ENCODE measurements at regions not wholly inside any gene's neighbourhood (a gene's known extent, or its start where the extent isn't known, plus 50 kb on each side); places are given as distances from the start of the nearest gene placed in this dataset.

DNA sequence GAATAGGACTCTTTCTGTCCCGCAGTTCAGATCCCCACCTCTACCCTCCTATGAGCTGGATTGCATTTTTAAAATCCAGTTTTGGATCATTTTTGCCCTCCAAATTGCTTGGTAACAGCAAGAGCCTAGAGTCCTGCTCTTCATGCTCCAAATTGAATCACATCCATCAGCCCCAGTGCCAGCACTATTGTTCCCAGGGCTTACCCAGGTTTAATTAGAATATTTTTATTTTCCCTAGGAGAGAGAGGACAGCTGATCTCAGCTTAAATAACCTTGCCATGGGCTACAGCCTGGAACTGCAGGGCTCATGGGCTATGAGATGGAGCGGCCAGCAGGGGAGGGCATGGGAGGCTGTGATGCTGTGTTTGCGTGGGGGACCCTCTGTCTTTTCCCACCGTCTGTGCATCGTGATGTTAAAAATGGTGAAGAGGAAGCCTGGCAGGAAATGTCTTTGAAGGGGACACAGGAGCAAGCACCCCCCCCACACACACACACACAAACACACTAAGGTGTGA is 59.4 kb upstream of the WSCD2 start:
- TF ChIP-seq, protein P1, sequence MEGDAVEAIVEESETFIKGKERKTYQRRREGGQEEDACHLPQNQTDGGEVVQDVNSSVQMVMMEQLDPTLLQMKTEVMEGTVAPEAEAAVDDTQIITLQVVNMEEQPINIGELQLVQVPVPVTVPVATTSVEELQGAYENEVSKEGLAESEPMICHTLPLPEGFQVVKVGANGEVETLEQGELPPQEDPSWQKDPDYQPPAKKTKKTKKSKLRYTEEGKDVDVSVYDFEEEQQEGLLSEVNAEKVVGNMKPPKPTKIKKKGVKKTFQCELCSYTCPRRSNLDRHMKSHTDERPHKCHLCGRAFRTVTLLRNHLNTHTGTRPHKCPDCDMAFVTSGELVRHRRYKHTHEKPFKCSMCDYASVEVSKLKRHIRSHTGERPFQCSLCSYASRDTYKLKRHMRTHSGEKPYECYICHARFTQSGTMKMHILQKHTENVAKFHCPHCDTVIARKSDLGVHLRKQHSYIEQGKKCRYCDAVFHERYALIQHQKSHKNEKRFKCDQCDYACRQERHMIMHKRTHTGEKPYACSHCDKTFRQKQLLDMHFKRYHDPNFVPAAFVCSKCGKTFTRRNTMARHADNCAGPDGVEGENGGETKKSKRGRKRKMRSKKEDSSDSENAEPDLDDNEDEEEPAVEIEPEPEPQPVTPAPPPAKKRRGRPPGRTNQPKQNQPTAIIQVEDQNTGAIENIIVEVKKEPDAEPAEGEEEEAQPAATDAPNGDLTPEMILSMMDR (IDR thresholded peaks at IDR 0.05) = no peak
- TF ChIP-seq POLR2A (IDR thresholded peaks at IDR 0.05) (no peak), EP300 (IDR thresholded peaks at IDR 0.05; ENCODE audit: low read depth) (no peak), POLR2AphosphoS5 (IDR thresholded peaks at IDR 0.05) (no peak)
